KMS-11 (cell line): ENCODE measurements at regions not wholly inside any gene's neighbourhood (a gene's known extent, or its start where the extent isn't known, plus 50 kb on each side); places are given as distances from the start of the nearest gene placed in this dataset.

Source experiments
- H2AFZ ChIP-seq: fragments of 200-600 bp; sonication (generic); 2 replicates; pipeline ENCODE4 v1.6.1; 2016; ENCODE audit warnings: antibody characterized with exemption, mixed run types, low read depth
- H3K27ac ChIP-seq: fragments of 200-600 bp; sonication (generic); 2 replicates; pipeline ENCODE4 v1.6.1; 2016; ENCODE audit warnings: mild to moderate bottlenecking, mixed run types
- H3K27me3 ChIP-seq: fragments of 200-600 bp; sonication (generic); 2 replicates; pipeline ENCODE4 v1.6.1; 2017; ENCODE audit warnings: mild to moderate bottlenecking, low read depth, mixed run types, moderate library complexity; ENCODE audit not compliant: insufficient read depth
- H3K36me3 ChIP-seq: fragments of 200-600 bp; sonication (generic); 2 replicates; pipeline ENCODE4 v1.6.1; 2017; ENCODE audit warnings: mild to moderate bottlenecking, mixed run types; ENCODE audit not compliant: insufficient read depth
- H3K4me1 ChIP-seq: fragments of 200-600 bp; sonication (generic); 2 replicates; pipeline ENCODE4 v1.6.1; 2016; ENCODE audit warnings: mild to moderate bottlenecking, low read depth, mixed run types; ENCODE audit not compliant: poor library complexity, severe bottlenecking
- H3K4me2 ChIP-seq: fragments of 200-600 bp; sonication (generic); 2 replicates; pipeline ENCODE4 v1.7.0; 2016; ENCODE audit warnings: mild to moderate bottlenecking, mixed run types
- H3K4me3 ChIP-seq: fragments of 200-600 bp; sonication (generic); IDR thresholded peaks from 2 replicates; pipeline ENCODE4 v1.6.1; 2017; ENCODE audit warnings: low read depth, low read length, mixed read lengths; ENCODE audit not compliant: insufficient read depth
- H3K79me2 ChIP-seq: fragments of 200-600 bp; sonication (generic); 2 replicates; pipeline ENCODE4 v1.6.1; 2016; ENCODE audit warnings: low read depth, mixed run types; ENCODE audit not compliant: insufficient read depth
- H3K9ac ChIP-seq: fragments of 200-600 bp; sonication (generic); 2 replicates; pipeline ENCODE4 v1.6.1; 2016; ENCODE audit warnings: mild to moderate bottlenecking, mixed run types
- H4K20me1 ChIP-seq: fragments of 200-600 bp; sonication (generic); 2 replicates; pipeline ENCODE4 v1.6.1; 2016; ENCODE audit warnings: mild to moderate bottlenecking, mixed run types; ENCODE audit not compliant: insufficient read depth
- TF ChIP-seq, protein P1 (sequence below): fragments of 200-600 bp; sonication (generic); conservative IDR thresholded peaks from 2 replicates; pipeline ENCODE4 v1.6.1; 2017; ENCODE audit warnings: low read depth, mild to moderate bottlenecking, antibody characterized with exemption, low read length, moderate library complexity, mixed read lengths

DNA sequence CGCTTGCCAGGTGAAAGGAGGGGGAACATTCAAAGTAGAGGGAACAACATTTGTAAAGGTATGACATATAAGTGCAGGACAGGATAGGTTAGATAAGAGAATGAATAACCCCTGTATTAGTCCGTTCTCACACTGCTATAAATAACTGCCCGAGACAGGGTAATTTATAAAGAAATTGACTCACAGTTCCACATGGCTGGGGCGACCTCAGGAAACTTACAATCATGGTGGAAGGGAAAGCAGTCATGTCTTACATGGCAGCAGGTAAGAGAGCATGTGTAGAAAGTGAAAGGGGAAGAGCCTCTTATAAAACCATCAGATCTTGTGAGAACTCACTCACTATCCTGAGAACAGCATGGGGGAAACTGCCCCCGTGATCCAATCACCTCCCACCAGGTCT, 223.8 kb downstream of the SOX9 start:
- H3K4me3 ChIP-seq = no peak overlapping the region
- H3K27me3 ChIP-seq = no peaks in the 10 kb centered on the region
- no peak overlapping the region for H2AFZ ChIP-seq
- no peaks in the 10 kb centered on the region for H3K4me1 ChIP-seq
- TF ChIP-seq, protein P1, sequence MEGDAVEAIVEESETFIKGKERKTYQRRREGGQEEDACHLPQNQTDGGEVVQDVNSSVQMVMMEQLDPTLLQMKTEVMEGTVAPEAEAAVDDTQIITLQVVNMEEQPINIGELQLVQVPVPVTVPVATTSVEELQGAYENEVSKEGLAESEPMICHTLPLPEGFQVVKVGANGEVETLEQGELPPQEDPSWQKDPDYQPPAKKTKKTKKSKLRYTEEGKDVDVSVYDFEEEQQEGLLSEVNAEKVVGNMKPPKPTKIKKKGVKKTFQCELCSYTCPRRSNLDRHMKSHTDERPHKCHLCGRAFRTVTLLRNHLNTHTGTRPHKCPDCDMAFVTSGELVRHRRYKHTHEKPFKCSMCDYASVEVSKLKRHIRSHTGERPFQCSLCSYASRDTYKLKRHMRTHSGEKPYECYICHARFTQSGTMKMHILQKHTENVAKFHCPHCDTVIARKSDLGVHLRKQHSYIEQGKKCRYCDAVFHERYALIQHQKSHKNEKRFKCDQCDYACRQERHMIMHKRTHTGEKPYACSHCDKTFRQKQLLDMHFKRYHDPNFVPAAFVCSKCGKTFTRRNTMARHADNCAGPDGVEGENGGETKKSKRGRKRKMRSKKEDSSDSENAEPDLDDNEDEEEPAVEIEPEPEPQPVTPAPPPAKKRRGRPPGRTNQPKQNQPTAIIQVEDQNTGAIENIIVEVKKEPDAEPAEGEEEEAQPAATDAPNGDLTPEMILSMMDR = no peak
- H3K36me3 ChIP-seq = no peaks in the 10 kb centered on the region
- H3K4me2 ChIP-seq = no peak overlapping the region
- no peak overlapping the region for H3K27ac ChIP-seq
- H3K79me2 ChIP-seq = no peaks in the 10 kb centered on the region
- H4K20me1 ChIP-seq = no peaks in the 10 kb centered on the region
- no peak overlapping the region for H3K9ac ChIP-seq

DNA sequence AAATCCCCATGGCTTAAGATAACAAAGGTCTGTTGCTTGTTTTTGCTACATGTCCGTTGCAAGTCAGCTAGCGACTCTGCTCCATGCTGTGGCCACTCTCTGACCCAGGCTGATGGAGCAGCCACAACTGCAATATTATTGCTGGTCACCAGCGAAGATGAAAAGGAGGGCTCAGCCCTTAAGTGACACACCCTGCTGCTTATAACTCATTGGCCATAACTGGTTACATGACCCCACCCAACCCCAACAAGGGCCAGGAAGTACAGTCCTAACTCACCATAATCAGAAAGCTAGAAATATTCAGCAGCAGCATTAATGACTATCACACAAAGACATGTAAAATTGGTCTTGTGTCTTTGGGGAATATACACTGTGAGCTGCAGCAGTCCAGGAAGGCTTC, 224.3 kb downstream of the SOX9 start:
- TF ChIP-seq, protein P1 = no peak
- no peak overlapping the region for H3K27ac ChIP-seq
- no peak overlapping the region for H2AFZ ChIP-seq
- no peaks in the 10 kb centered on the region for H3K4me1 ChIP-seq
- H3K4me2 ChIP-seq = no peak overlapping the region
- no peak overlapping the region for H3K4me3 ChIP-seq
- H4K20me1 ChIP-seq = no peaks in the 10 kb centered on the region
- H3K79me2 ChIP-seq = no peaks in the 10 kb centered on the region
- H3K36me3 ChIP-seq = no peaks in the 10 kb centered on the region
- H3K9ac ChIP-seq = no peak overlapping the region
- no peaks in the 10 kb centered on the region for H3K27me3 ChIP-seq

DNA sequence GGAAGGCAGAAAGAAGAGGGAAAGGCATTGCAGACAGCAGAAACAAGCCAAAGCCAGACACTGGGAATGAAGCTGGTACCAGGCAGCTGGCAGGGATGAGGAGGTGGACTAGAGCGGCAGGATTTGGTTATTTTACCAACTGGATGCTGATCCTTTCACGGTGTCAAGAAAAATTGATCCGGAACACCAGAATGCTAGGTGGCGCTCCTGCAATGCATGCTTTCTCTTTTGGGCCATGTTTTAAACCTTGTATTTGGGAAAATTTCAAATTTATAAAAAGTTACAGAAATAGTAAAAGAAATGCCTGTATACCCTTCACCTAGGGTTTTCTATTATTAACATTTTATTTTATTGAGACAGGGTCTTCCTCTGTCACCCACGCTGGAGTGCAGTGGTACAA, 224.7 kb downstream of the SOX9 start:
- Histone ChIP-seq H3K4me3 (no peak overlapping the region), H3K4me2 (no peak overlapping the region), H2AFZ (no peak overlapping the region), H3K4me1 (no peaks in the 10 kb centered on the region), H3K36me3 (no peaks in the 10 kb centered on the region), H3K79me2 (no peaks in the 10 kb centered on the region), H3K27ac (no peak overlapping the region), H3K9ac (no peak overlapping the region), H4K20me1 (no peaks in the 10 kb centered on the region), H3K27me3 (no peaks in the 10 kb centered on the region)
- TF ChIP-seq, protein P1 = no peak

DNA sequence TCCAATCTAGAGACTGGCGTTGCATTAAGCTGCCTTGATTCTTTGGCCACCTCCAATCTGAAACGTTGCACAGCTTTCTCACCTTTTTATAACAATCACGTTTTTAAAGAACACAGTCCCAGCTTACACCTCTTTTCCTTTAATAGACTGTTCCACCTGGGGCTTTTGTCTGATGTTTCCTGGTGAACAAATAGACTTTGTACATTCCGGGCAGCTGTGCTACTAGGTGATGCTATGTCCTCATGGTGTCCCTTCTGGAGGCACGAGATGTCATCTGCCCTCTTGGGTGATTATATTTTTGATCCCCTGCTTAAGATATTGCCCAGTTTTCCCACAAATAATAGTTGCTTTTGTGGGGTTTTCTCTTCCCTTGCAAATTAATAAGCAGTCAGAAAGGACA, 225.5 kb downstream of the SOX9 start:
- TF ChIP-seq, protein P1 = no peak
- Histone ChIP-seq H3K27ac (no peak overlapping the region), H3K4me2 (no peak overlapping the region), H3K9ac (no peak overlapping the region), H3K79me2 (no peaks in the 10 kb centered on the region), H3K4me3 (no peak overlapping the region), H3K4me1 (no peaks in the 10 kb centered on the region), H3K27me3 (no peaks in the 10 kb centered on the region), H2AFZ (no peak overlapping the region), H3K36me3 (no peaks in the 10 kb centered on the region), H4K20me1 (no peaks in the 10 kb centered on the region)

DNA sequence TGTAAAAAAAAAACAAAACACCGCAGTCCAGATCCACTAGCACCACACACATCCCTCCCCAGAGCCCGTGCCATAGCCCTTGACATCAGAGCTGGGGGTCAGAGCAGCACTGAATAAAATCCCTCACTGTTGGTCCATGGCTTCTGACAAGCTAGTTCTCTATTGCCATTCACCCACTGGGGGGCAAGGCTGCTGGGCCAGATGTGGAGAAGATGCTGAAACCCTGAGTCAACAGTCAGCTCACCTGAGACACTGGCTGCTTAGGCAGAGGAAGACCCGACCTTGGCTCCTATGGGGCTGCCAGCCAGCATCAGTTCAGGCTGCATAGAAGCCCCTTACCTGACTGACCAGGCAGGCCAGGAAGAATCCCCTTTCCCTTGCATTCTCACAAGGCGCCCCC, 228.2 kb downstream of the SOX9 start:
- TF ChIP-seq, protein P1 = no peak

More for the DNA sequence above, 228.2 kb downstream of the SOX9 start:
- Histone ChIP-seq H3K79me2 (no peaks in the 10 kb centered on the region), H3K9ac (no peak overlapping the region), H3K27ac (no peak overlapping the region), H3K27me3 (no peaks in the 10 kb centered on the region), H3K36me3 (no peaks in the 10 kb centered on the region), H4K20me1 (no peaks in the 10 kb centered on the region), H2AFZ (no peak overlapping the region), H3K4me1 (no peaks in the 10 kb centered on the region), H3K4me3 (no peak overlapping the region), H3K4me2 (no peak overlapping the region)
